ENCODE measurements at regions not wholly inside any gene's neighbourhood (a gene's known extent, or its start where the extent isn't known, plus 50 kb on each side); places are given as distances from the start of the nearest gene placed in this dataset.
A peak's percentile ranks its signal among the peaks of the same experiment; 100 is the strongest.

- in situ Hi-C loops (cut with MboI; ENCODE audit: low sequenced_read_pairs, unreplicated experiment): no loop called here
- peak; percentile 7 for DNase-seq (ENCODE audit: low spot score)
- peak; percentile 42 for TF ChIP-seq CTCF (IDR thresholded peaks at IDR 0.05; ENCODE audit: borderline replicate concordance, control extremely low read depth, extremely low read depth, insufficient read depth, missing control alignments)
Measured at GRCh38 chr5:162209005-162209605, 141.5 kb downstream of the GABRG2 start.

- no peak for DNase-seq (ENCODE audit: low spot score)
- in situ Hi-C loops (cut with MboI; ENCODE audit: low sequenced_read_pairs, unreplicated experiment): no loop called here
- TF ChIP-seq CTCF (IDR thresholded peaks at IDR 0.05; ENCODE audit: borderline replicate concordance, control extremely low read depth, extremely low read depth, insufficient read depth, missing control alignments): no peak
Measured at GRCh38 chr5:162214551-162214950, 147.0 kb downstream of the GABRG2 start.

- TF ChIP-seq CTCF (IDR thresholded peaks at IDR 0.05; ENCODE audit: borderline replicate concordance, control extremely low read depth, extremely low read depth, insufficient read depth, missing control alignments): no peak
- DNase-seq (ENCODE audit: low spot score): no peak
- in situ Hi-C loops (cut with MboI; ENCODE audit: low sequenced_read_pairs, unreplicated experiment): no loop called here
Measured at GRCh38 chr5:162217037-162217436, 149.5 kb downstream of the GABRG2 start.

- in situ Hi-C loops (cut with MboI; ENCODE audit: low sequenced_read_pairs, unreplicated experiment): no loop called here
- TF ChIP-seq CTCF (IDR thresholded peaks at IDR 0.05; ENCODE audit: borderline replicate concordance, control extremely low read depth, extremely low read depth, insufficient read depth, missing control alignments): no peak
- DNase-seq (ENCODE audit: low spot score): no peak
Measured at GRCh38 chr5:162221910-162222309, 154.3 kb downstream of the GABRG2 start.

- no peak for TF ChIP-seq CTCF (IDR thresholded peaks at IDR 0.05; ENCODE audit: borderline replicate concordance, control extremely low read depth, extremely low read depth, insufficient read depth, missing control alignments)
- DNase-seq (ENCODE audit: low spot score): no peak
- in situ Hi-C loops (cut with MboI; ENCODE audit: low sequenced_read_pairs, unreplicated experiment): no loop called here
Measured at GRCh38 chr5:162227075-162227474, 159.5 kb downstream of the GABRG2 start.

- in situ Hi-C loops (cut with MboI; ENCODE audit: low sequenced_read_pairs, unreplicated experiment): no loop called here
- no peak for DNase-seq (ENCODE audit: low spot score)
Measured at GRCh38 chr5:162230348-162230747, 162.8 kb downstream of the GABRG2 start.

More at GRCh38 chr5:162230348-162230747, 162.8 kb downstream of the GABRG2 start:
- no peak for TF ChIP-seq CTCF (IDR thresholded peaks at IDR 0.05; ENCODE audit: borderline replicate concordance, control extremely low read depth, extremely low read depth, insufficient read depth, missing control alignments)
